ENCODE measurements at regions not wholly inside any gene's neighbourhood (a gene's known extent, or its start where the extent isn't known, plus 50 kb on each side); places are given as distances from the start of the nearest gene placed in this dataset.

GRCh38 chr17:79521225-79521624 is 89.6 kb downstream of the RBFOX3 start:
- no peak for TF ChIP-seq CTCF (conservative IDR thresholded peaks at IDR 0.05 in 1 of 2, IDR thresholded peaks at IDR 0.05 in 1 of 2; ENCODE audit: extremely low read depth in 1 of 2, insufficient read depth in 1 of 2, low read depth in 1 of 2, low read length in 2 of 2)
- no peak for TF ChIP-seq EZH2 (IDR thresholded peaks at IDR 0.05; ENCODE audit: borderline replicate concordance, low read length)

Measured in mammary epithelial cell (primary cell).